Prostate gland (tissue), 2 donors: ENCODE measurements at regions not wholly inside any gene's neighbourhood (a gene's known extent, or its start where the extent isn't known, plus 50 kb on each side); places are given as distances from the start of the nearest gene placed in this dataset.

Experiments used
- DNase-seq: peaks from one replicate; pipeline ENCODE4 v3.0.0-alpha.2; 2019; ENCODE audit warnings: low spot score
- H3K27ac ChIP-seq, 2 donors: fragments of 200-600 bp; sonication (generic); 2 replicates each; pipeline ENCODE4 v1.5.1; 2017 to 2019
- H3K27me3 ChIP-seq: fragments of 200-600 bp; sonication (generic); replicated peaks from 2 replicates; pipeline ENCODE4 v1.5.1; 2019; ENCODE audit not compliant: insufficient read depth
- H3K36me3 ChIP-seq, 2 donors: fragments of 200-600 bp; sonication (generic); 1 replicate in 1 of 2; 2 replicates in 1 of 2; pipeline versions ENCODE4 v1.5.1 to v1.8.1; 2017 to 2019
- H3K4me1 ChIP-seq: fragments of 200-600 bp; sonication (generic); replicated peaks from 2 replicates; pipeline ENCODE4 v1.5.1; 2019
- H3K4me3 ChIP-seq, 2 donors: fragments of 200-600 bp; sonication (generic); 2 replicates each; pipeline ENCODE4 v1.5.1; 2017 to 2019
- H3K9me3 ChIP-seq: fragments of 200-600 bp; sonication (generic); 2 replicates; pipeline ENCODE4 v1.5.1; 2017
- CTCF ChIP-seq, 4 experiments: fragments of 200-600 bp in 2 of 4; fragments of 450-650 bp in 2 of 4; sonication (generic) in 2 of 4; IDR thresholded peaks; 1 replicate in 3 of 4; 2 replicates in 1 of 4; pipeline ENCODE4 v1.5.1; 2016 to 2019; ENCODE audit warnings: antibody characterized with exemption in 4 of 4, mild to moderate bottlenecking in 2 of 4, moderate library complexity in 2 of 4
- POLR2A ChIP-seq: fragments of 450-650 bp; IDR thresholded peaks from one replicate; pipeline ENCODE4 v1.6.1; 2016; ENCODE audit warnings: antibody characterized with exemption, mild to moderate bottlenecking
- POLR2AphosphoS5 ChIP-seq: sonication (generic); formaldehyde crosslinking; IDR thresholded peaks from one replicate; pipeline ENCODE4 v1.6.1; 2017; ENCODE audit warnings: antibody characterized with exemption
- WGBS: methylation state at CpG from one replicate; pipeline ENCODE4 v1.1.5; 2018; 5-methylcytosine and 5-hydroxymethylcytosine counted together
- intact Hi-C: fragments of 100-400 bp; cut with DNase I; formaldehyde crosslinking; loops from one replicate; pipeline ENCODE4 v1.14.2; 2022

GRCh38 chr5:13640270-13640669 lies 304.2 kb downstream of the DNAH5 start:
- no peaks in the 10 kb centered on the region for H3K36me3 ChIP-seq
- DNase-seq, result no peak
- H3K27ac ChIP-seq, result no peak overlapping the region
- TF ChIP-seq POLR2AphosphoS5 (no peak), POLR2A (no peak), CTCF (IDR thresholded peaks at IDR 0.05) (no peak)
- no peaks in the 10 kb centered on the region for H3K9me3 ChIP-seq
- H3K4me3 ChIP-seq, result no peak overlapping the region
- H3K27me3 ChIP-seq, result no peaks in the 10 kb centered on the region
- no peaks in the 10 kb centered on the region for H3K4me1 ChIP-seq
- WGBS, result 46% methylated on average over 2 of the region's 2 CpGs
- intact Hi-C loops, result no loop called here

- intact Hi-C loops, result no loop called here
- no peak for TF ChIP-seq CTCF (IDR thresholded peaks at IDR 0.05)
- TF ChIP-seq POLR2A, result no peak
- TF ChIP-seq POLR2AphosphoS5, result no peak
- no peak for DNase-seq
- H3K27me3 ChIP-seq, result no peaks in the 10 kb centered on the region
- H3K4me3 ChIP-seq, result no peak overlapping the region
- H3K27ac ChIP-seq, result no peak overlapping the region
- H3K9me3 ChIP-seq, result no peaks in the 10 kb centered on the region
- WGBS, result 25% methylated on average over 1 of the region's 1 CpG
- no peaks in the 10 kb centered on the region for H3K4me1 ChIP-seq
- no peaks in the 10 kb centered on the region for H3K36me3 ChIP-seq
Observed at GRCh38 chr5:13632676-13633075, 311.8 kb downstream of the DNAH5 start.

GRCh38 chr5:13629218-13629617 lies 315.3 kb downstream of the DNAH5 start:
- intact Hi-C loops, result no loop called here
- H3K4me3 ChIP-seq, result no peak overlapping the region
- no peak for TF ChIP-seq POLR2A
- no peak for TF ChIP-seq CTCF (IDR thresholded peaks at IDR 0.05)
- TF ChIP-seq POLR2AphosphoS5, result no peak

GRCh38 chr5:13627673-13628454 lies 316.6 kb downstream of the DNAH5 start:
- no peaks in the 10 kb centered on the region for H3K9me3 ChIP-seq
- H3K4me3 ChIP-seq, result no peak overlapping the region
- no peaks in the 10 kb centered on the region for H3K27me3 ChIP-seq
- no peaks in the 10 kb centered on the region for H3K36me3 ChIP-seq
- no peak overlapping the region for H3K27ac ChIP-seq
- WGBS, result 62% methylated on average over 3 of the region's 3 CpGs
- intact Hi-C loops, result no loop called here
- DNase-seq, result no peak
- no peak for TF ChIP-seq POLR2AphosphoS5
- H3K4me1 ChIP-seq, result no peaks in the 10 kb centered on the region

More at GRCh38 chr5:13629218-13629617, 315.3 kb downstream of the DNAH5 start:
- Histone ChIP-seq H3K27ac (no peak overlapping the region), H3K36me3 (no peaks in the 10 kb centered on the region), H3K9me3 (no peaks in the 10 kb centered on the region), H3K27me3 (no peaks in the 10 kb centered on the region), H3K4me1 (no peaks in the 10 kb centered on the region)
- DNase-seq, result no peak
- WGBS, result 75% methylated on average over 2 of the region's 2 CpGs

GRCh38 chr5:13625616-13626198 lies 318.8 kb downstream of the DNAH5 start:
- Histone ChIP-seq H3K9me3 (no peaks in the 10 kb centered on the region), H3K4me1 (no peaks in the 10 kb centered on the region), H3K36me3 (no peaks in the 10 kb centered on the region), H3K27me3 (no peaks in the 10 kb centered on the region), H3K4me3 (no peak overlapping the region), H3K27ac (no peak overlapping the region)
- TF ChIP-seq POLR2AphosphoS5 (no peak), POLR2A (no peak), CTCF (IDR thresholded peaks at IDR 0.05) (no peak)
- no peak for DNase-seq
- 96% methylated on average over 1 of the region's 1 CpG for WGBS
- intact Hi-C loops, result no loop called here
